ENCODE measurements at regions not wholly inside any gene's neighbourhood (a gene's known extent, or its start where the extent isn't known, plus 50 kb on each side); places are given as distances from the start of the nearest gene placed in this dataset.

DNA sequence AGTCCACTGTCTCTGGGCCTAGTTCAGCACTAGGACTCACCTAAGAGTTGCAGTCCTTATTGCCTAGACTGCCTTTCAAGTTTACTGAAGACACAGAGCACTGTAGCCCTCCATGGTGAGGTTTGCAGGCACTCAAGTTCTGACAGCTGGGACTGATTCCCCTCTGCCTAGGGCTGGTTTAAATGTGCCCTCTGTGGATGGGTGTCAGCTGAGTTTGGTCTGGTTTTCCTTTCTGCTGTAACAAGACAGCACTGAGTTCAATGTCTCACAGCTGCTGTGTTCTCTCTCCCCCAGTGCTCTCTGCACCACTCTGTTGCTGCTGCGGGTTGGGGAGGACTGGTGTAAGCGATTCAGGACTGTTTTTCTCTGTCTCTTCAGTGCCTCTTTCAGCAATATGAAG, 75.2 kb upstream of the C1orf21 start:
- TF ChIP-seq POLR2A (IDR thresholded peaks at IDR 0.05; ENCODE audit: low read length): no peak
- TF ChIP-seq GATA1 (IDR thresholded peaks at IDR 0.05; ENCODE audit: low read depth, low read length): no peak
